Bronchial epithelial cell (primary cell): ENCODE measurements at regions not wholly inside any gene's neighbourhood (a gene's known extent, or its start where the extent isn't known, plus 50 kb on each side); places are given as distances from the start of the nearest gene placed in this dataset.

Source experiments
- DNase-seq: peaks from one replicate; pipeline ENCODE4 v3.0.0-alpha.2; 2010; ENCODE audit warnings: low read depth
- FAIRE-seq: peaks from 2 replicates; lab custom pipeline; 2011; peaks lifted over from hg19 to GRCh38; lab: Jason Lieb, UNC
- H3K27me3 ChIP-seq: 2 replicates; pipeline ENCODE4 v1.5.1; 2011; ENCODE audit warnings: low read length; ENCODE audit not compliant: control insufficient read depth, insufficient read depth
- H3K36me3 ChIP-seq: 2 replicates; pipeline ENCODE4 v1.5.1; 2011; ENCODE audit warnings: low read length; ENCODE audit not compliant: control insufficient read depth, insufficient read depth
- H3K4me3 ChIP-seq: 2 replicates; pipeline ENCODE4 v1.5.1; 2011; ENCODE audit warnings: mild to moderate bottlenecking, low read depth, low read length, control low read depth
- TF ChIP-seq, protein P1 (sequence below): IDR thresholded peaks from 2 replicates; pipeline ENCODE4 v1.5.1; 2011; ENCODE audit warnings: mild to moderate bottlenecking, moderate library complexity, low read length, control low read depth, inconsistent platforms; ENCODE audit not compliant: insufficient read depth, severe bottlenecking

GRCh38 chr4:164536814-164537213 lies 217.1 kb upstream of the SMIM31 start:
- TF ChIP-seq, protein P1, sequence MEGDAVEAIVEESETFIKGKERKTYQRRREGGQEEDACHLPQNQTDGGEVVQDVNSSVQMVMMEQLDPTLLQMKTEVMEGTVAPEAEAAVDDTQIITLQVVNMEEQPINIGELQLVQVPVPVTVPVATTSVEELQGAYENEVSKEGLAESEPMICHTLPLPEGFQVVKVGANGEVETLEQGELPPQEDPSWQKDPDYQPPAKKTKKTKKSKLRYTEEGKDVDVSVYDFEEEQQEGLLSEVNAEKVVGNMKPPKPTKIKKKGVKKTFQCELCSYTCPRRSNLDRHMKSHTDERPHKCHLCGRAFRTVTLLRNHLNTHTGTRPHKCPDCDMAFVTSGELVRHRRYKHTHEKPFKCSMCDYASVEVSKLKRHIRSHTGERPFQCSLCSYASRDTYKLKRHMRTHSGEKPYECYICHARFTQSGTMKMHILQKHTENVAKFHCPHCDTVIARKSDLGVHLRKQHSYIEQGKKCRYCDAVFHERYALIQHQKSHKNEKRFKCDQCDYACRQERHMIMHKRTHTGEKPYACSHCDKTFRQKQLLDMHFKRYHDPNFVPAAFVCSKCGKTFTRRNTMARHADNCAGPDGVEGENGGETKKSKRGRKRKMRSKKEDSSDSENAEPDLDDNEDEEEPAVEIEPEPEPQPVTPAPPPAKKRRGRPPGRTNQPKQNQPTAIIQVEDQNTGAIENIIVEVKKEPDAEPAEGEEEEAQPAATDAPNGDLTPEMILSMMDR = no peak
- Histone ChIP-seq H3K4me3 (no peak overlapping the region), H3K27me3 (no peaks in the 10 kb centered on the region), H3K36me3 (no peaks in the 10 kb centered on the region)
- peak; percentile 99 for DNase-seq
- peak; percentile 83 for FAIRE-seq

- Histone ChIP-seq H3K4me3 (no peak overlapping the region), H3K36me3 (no peaks in the 10 kb centered on the region), H3K27me3 (no peaks in the 10 kb centered on the region)
- peak; percentile 50 for FAIRE-seq
- peak; percentile 27 for DNase-seq
- TF ChIP-seq, protein P1 = no peak
Measured at GRCh38 chr4:164538097-164538496, 215.8 kb upstream of the SMIM31 start.

DNA sequence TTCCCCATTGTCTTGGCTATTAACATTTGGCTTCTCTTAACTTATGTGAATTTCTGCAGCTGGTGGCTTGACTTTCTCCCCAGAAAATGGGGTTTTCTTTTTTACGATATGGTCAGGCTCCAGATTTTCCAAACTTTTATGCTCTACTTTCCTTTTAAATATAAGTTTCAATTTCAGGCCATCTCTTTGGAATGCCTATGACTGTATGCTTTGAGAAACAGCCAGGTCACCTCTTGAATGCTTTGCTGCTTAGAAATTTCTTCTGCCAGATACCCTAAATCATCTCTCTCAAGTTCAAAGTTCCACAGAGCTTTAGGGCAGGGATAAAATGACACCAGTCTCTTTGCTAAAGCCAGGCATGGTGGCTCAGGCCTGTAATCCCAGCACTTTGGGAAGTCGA lies 212.9 kb upstream of the SMIM31 start:
- DNase-seq (no peak), FAIRE-seq (no peak)
- Histone ChIP-seq H3K4me3 (no peak overlapping the region), H3K27me3 (no peaks in the 10 kb centered on the region), H3K36me3 (no peaks in the 10 kb centered on the region)
- TF ChIP-seq, protein P1 = no peak

- H3K4me3 ChIP-seq = no peak overlapping the region
- DNase-seq (no peak), FAIRE-seq (no peak)
- H3K36me3 ChIP-seq = no peaks in the 10 kb centered on the region
- TF ChIP-seq, protein P1 = no peak
- no peaks in the 10 kb centered on the region for H3K27me3 ChIP-seq
Measured at GRCh38 chr4:164542431-164542830, 211.5 kb upstream of the SMIM31 start.

GRCh38 chr4:164550989-164551712 lies 202.8 kb upstream of the SMIM31 start:
- Histone ChIP-seq H3K4me3 (no peak overlapping the region), H3K36me3 (no peaks in the 10 kb centered on the region), H3K27me3 (no peaks in the 10 kb centered on the region)
- no peak for DNase-seq
- FAIRE-seq = no peak
- TF ChIP-seq, protein P1 = no peak

DNA sequence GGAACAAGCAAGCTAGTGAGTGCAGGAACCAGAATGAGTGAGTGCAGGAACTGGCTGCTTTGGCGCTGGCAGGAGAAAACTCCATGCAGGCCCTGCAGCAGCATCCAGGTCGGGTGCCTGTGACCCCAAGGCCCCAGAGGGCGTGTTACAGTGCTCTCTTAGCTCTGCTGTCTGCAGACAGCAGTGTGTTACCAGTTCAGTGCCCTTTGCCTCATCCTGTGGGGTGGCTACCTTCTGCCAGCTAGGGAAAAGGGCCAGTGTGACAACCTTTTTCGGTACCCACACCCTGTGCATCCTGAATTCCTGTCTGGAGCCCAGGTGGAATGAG lies 202.3 kb upstream of the SMIM31 start:
- Histone ChIP-seq H3K4me3 (no peak overlapping the region), H3K36me3 (no peaks in the 10 kb centered on the region), H3K27me3 (no peaks in the 10 kb centered on the region)
- TF ChIP-seq, protein P1 = no peak
- DNase-seq = no peak
- FAIRE-seq = no peak
